IMR-90 (cell line): ENCODE measurements at regions not wholly inside any gene's neighbourhood (a gene's known extent, or its start where the extent isn't known, plus 50 kb on each side); places are given as distances from the start of the nearest gene placed in this dataset.

Source experiments
- CEBPB ChIP-seq: IDR thresholded peaks from 2 replicates; pipeline ENCODE4 v1.6.1; 2012; ENCODE audit warnings: low read depth, low read length, improper control_type of control experiment
- CHD1 ChIP-seq: IDR thresholded peaks from 2 replicates; pipeline ENCODE4 v1.6.1; 2012; ENCODE audit warnings: low read depth, low read length, improper control_type of control experiment
- MAZ ChIP-seq: IDR thresholded peaks from 2 replicates; pipeline ENCODE4 v1.6.1; 2012; ENCODE audit warnings: low read depth, mild to moderate bottlenecking, low read length, improper control_type of control experiment, moderate library complexity, borderline replicate concordance
- MXI1 ChIP-seq: IDR thresholded peaks from 2 replicates; pipeline ENCODE4 v1.6.1; 2012; ENCODE audit warnings: low read depth, mild to moderate bottlenecking, low read length, moderate library complexity, borderline replicate concordance
- POLR2A ChIP-seq: IDR thresholded peaks from 2 replicates; pipeline ENCODE4 v1.6.1; 2012; ENCODE audit warnings: mild to moderate bottlenecking, low read depth, low read length
- RAD21 ChIP-seq: IDR thresholded peaks from 2 replicates; pipeline ENCODE4 v1.6.1; 2012; ENCODE audit warnings: low read length, improper control_type of control experiment
- SMC3 ChIP-seq: fragments of 150-350 bp; IDR thresholded peaks from 2 replicates; pipeline ENCODE4 v1.6.1; 2016; ENCODE audit warnings: low read depth, mild to moderate bottlenecking, antibody characterized with exemption, low read length, moderate library complexity
- TF ChIP-seq, protein P1 (sequence below): fragments of 150-350 bp; IDR thresholded peaks from 2 replicates; pipeline ENCODE4 v1.6.1; 2016; ENCODE audit warnings: low read depth, mild to moderate bottlenecking, low read length, moderate library complexity, borderline replicate concordance
- TF ChIP-seq, protein P2 (sequence below): fragments of 150-350 bp; IDR thresholded peaks from 2 replicates; pipeline ENCODE4 v1.6.1; 2017; ENCODE audit warnings: mild to moderate bottlenecking, antibody characterized with exemption, low read length, low read depth
- TF ChIP-seq, protein P3 (sequence below): conservative IDR thresholded peaks from 2 replicates; pipeline ENCODE4 v1.5.1; 2012; ENCODE audit warnings: mild to moderate bottlenecking, low read depth, low read length, improper control_type of control experiment

DNA sequence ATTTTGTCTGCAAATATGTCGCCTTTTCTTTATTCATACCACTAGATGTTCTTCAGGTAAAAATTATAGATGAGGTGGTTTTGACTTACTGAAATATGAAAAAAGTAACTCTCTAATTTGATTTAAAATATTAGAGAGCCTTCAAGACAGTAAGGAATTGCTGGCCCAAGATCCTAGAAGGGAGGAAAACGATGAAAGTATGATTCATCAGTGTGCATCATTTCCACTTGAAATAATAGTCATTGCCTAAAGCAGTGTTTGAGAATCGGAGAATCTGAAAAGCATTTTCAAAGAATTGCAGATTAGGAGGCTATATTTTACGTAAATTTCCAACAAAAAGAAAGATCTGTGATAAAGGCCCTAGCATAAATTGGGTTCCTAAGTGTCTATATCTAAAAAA lies 1707.9 kb upstream of the PRR20A start:
- TF ChIP-seq, protein P1, sequence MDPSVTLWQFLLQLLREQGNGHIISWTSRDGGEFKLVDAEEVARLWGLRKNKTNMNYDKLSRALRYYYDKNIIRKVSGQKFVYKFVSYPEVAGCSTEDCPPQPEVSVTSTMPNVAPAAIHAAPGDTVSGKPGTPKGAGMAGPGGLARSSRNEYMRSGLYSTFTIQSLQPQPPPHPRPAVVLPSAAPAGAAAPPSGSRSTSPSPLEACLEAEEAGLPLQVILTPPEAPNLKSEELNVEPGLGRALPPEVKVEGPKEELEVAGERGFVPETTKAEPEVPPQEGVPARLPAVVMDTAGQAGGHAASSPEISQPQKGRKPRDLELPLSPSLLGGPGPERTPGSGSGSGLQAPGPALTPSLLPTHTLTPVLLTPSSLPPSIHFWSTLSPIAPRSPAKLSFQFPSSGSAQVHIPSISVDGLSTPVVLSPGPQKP = no peak
- TF ChIP-seq MXI1 = no peak
- TF ChIP-seq RAD21 = no peak
- TF ChIP-seq POLR2A = no peak
- TF ChIP-seq, protein P2, sequence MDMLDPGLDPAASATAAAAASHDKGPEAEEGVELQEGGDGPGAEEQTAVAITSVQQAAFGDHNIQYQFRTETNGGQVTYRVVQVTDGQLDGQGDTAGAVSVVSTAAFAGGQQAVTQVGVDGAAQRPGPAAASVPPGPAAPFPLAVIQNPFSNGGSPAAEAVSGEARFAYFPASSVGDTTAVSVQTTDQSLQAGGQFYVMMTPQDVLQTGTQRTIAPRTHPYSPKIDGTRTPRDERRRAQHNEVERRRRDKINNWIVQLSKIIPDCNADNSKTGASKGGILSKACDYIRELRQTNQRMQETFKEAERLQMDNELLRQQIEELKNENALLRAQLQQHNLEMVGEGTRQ = no peak
- TF ChIP-seq, protein P3, sequence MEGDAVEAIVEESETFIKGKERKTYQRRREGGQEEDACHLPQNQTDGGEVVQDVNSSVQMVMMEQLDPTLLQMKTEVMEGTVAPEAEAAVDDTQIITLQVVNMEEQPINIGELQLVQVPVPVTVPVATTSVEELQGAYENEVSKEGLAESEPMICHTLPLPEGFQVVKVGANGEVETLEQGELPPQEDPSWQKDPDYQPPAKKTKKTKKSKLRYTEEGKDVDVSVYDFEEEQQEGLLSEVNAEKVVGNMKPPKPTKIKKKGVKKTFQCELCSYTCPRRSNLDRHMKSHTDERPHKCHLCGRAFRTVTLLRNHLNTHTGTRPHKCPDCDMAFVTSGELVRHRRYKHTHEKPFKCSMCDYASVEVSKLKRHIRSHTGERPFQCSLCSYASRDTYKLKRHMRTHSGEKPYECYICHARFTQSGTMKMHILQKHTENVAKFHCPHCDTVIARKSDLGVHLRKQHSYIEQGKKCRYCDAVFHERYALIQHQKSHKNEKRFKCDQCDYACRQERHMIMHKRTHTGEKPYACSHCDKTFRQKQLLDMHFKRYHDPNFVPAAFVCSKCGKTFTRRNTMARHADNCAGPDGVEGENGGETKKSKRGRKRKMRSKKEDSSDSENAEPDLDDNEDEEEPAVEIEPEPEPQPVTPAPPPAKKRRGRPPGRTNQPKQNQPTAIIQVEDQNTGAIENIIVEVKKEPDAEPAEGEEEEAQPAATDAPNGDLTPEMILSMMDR = no peak
- TF ChIP-seq MAZ = no peak
- no peak for TF ChIP-seq CEBPB
- no peak for TF ChIP-seq SMC3
- TF ChIP-seq CHD1 = no peak
